GM18519 (cell line): ENCODE measurements at regions not wholly inside any gene's neighbourhood (a gene's known extent, or its start where the extent isn't known, plus 50 kb on each side); places are given as distances from the start of the nearest gene placed in this dataset.
"Not testable (repeated sequence)": the region's sequence is repeated elsewhere in the genome, so short reads cannot be mapped to it uniquely, and the experiment has no call there.

Experiments used
- ATAC-seq: cut with Tn5 transposase; IDR thresholded peaks from one replicate; pipeline ENCODE4 v1.9.1; 2021; ENCODE audit warnings: mild to moderate bottlenecking, moderate library complexity; ENCODE audit not compliant: unreplicated experiment, low FRiP score

GRCh38 chr6:155538708-155539390, 83.2 kb upstream of the NOX3 start:
- ATAC-seq: no peak

GRCh38 chr6:155534678-155535077, 79.0 kb upstream of the NOX3 start:
- no peak for ATAC-seq

GRCh38 chr6:155530219-155530834, 74.7 kb upstream of the NOX3 start:
- ATAC-seq: peak; percentile 67

GRCh38 chr6:155529814-155530213, 74.2 kb upstream of the NOX3 start:
- ATAC-seq: not testable (repeated sequence)

- peak; percentile 55 for ATAC-seq
Measured at GRCh38 chr6:155528982-155529453, 73.4 kb upstream of the NOX3 start.

- no peak for ATAC-seq
Measured at GRCh38 chr6:155528335-155528734, 72.7 kb upstream of the NOX3 start.

GRCh38 chr6:155527443-155527842, 71.8 kb upstream of the NOX3 start:
- no peak for ATAC-seq

GRCh38 chr6:155523821-155524651, 68.4 kb upstream of the NOX3 start:
- ATAC-seq: no peak

- ATAC-seq: no peak
Measured at GRCh38 chr6:155521719-155522118, 66.1 kb upstream of the NOX3 start.

- no peak for ATAC-seq
Measured at GRCh38 chr6:155520078-155520477, 64.4 kb upstream of the NOX3 start.

- ATAC-seq: no peak
Measured at GRCh38 chr6:155519176-155519738, 63.6 kb upstream of the NOX3 start.

GRCh38 chr6:155517294-155517693, 61.7 kb upstream of the NOX3 start:
- no peak for ATAC-seq

- peak; percentile 74 for ATAC-seq
Measured at GRCh38 chr6:155510879-155511278, 55.2 kb upstream of the NOX3 start.

GRCh38 chr6:155509743-155510475, 54.3 kb upstream of the NOX3 start:
- ATAC-seq: no peak

GRCh38 chr6:155505608-155505989, 50.0 kb upstream of the NOX3 start:
- no peak for ATAC-seq
